SHP77 treated with DMSO at 0.1 percent for 48 hours (cell line): ENCODE measurements at regions not wholly inside any gene's neighbourhood (a gene's known extent, or its start where the extent isn't known, plus 50 kb on each side); places are given as distances from the start of the nearest gene placed in this dataset.
"Not testable (repeated sequence)": the region's sequence is repeated elsewhere in the genome, so short reads cannot be mapped to it uniquely, and the experiment has no call there.

Experiments used
- DNase-seq: peaks from one replicate; lab custom pipeline; 2025; lab: John Stamatoyannopoulos, UW

GRCh38 chr20:53818457-53819177, 225.0 kb upstream of the ZNF217 start:
- DNase-seq = no peak

- DNase-seq = not testable (repeated sequence)
Measured at GRCh38 chr20:53817513-53817912, 223.9 kb upstream of the ZNF217 start.

GRCh38 chr20:53816872-53817398, 223.3 kb upstream of the ZNF217 start:
- no peak for DNase-seq

- DNase-seq = no peak
Measured at GRCh38 chr20:53815509-53815908, 221.9 kb upstream of the ZNF217 start.

GRCh38 chr20:53814060-53814459, 220.4 kb upstream of the ZNF217 start:
- no peak for DNase-seq

GRCh38 chr20:53813636-53814035, 220.0 kb upstream of the ZNF217 start:
- no peak for DNase-seq

- no peak for DNase-seq
Measured at GRCh38 chr20:53811577-53811976, 217.9 kb upstream of the ZNF217 start.

GRCh38 chr20:53810661-53811355, 217.2 kb upstream of the ZNF217 start:
- DNase-seq = no peak

- no peak for DNase-seq
Measured at GRCh38 chr20:53809728-53810365, 216.2 kb upstream of the ZNF217 start.

GRCh38 chr20:53809217-53809616, 215.6 kb upstream of the ZNF217 start:
- DNase-seq = no peak

GRCh38 chr20:53808733-53809132, 215.1 kb upstream of the ZNF217 start:
- DNase-seq = no peak

GRCh38 chr20:53808302-53808701, 214.7 kb upstream of the ZNF217 start:
- not testable (repeated sequence) for DNase-seq

- DNase-seq = no peak
Measured at GRCh38 chr20:53806683-53807401, 213.2 kb upstream of the ZNF217 start.

- DNase-seq = no peak
Measured at GRCh38 chr20:53805895-53806384, 212.3 kb upstream of the ZNF217 start.

GRCh38 chr20:53804920-53805894, 211.6 kb upstream of the ZNF217 start:
- no peak for DNase-seq

GRCh38 chr20:53804308-53804707, 210.7 kb upstream of the ZNF217 start:
- not testable (repeated sequence) for DNase-seq

- no peak for DNase-seq
Measured at GRCh38 chr20:53803492-53804155, 210.0 kb upstream of the ZNF217 start.

- DNase-seq = no peak
Measured at GRCh38 chr20:53801609-53802370, 208.2 kb upstream of the ZNF217 start.

- no peak for DNase-seq
Measured at GRCh38 chr20:53800883-53801604, 207.4 kb upstream of the ZNF217 start.
